Transverse colon (tissue), 4 donors: ENCODE measurements at regions not wholly inside any gene's neighbourhood (a gene's known extent, or its start where the extent isn't known, plus 50 kb on each side); places are given as distances from the start of the nearest gene placed in this dataset.

ENCODE experiments used
- POLR2AphosphoS5 ChIP-seq, 3 donors: sonication (generic); formaldehyde crosslinking; IDR thresholded peaks; one replicate each; pipeline ENCODE4 v1.6.1; 2016; ENCODE audit warnings: antibody characterized with exemption in 3 of 3
- TF ChIP-seq, protein P1 (sequence below), 5 experiments: fragments of 200-600 bp in 3 of 5; fragments of 450-650 bp in 2 of 5; sonication (generic) in 3 of 5; IDR thresholded peaks; 1 replicate in 2 of 5; 2 replicates in 3 of 5; pipeline ENCODE4 v1.5.1; 2016 to 2017; ENCODE audit warnings: antibody characterized with exemption in 5 of 5, inconsistent platforms in 3 of 5, mild to moderate bottlenecking in 2 of 5, moderate library complexity in 1 of 5

DNA sequence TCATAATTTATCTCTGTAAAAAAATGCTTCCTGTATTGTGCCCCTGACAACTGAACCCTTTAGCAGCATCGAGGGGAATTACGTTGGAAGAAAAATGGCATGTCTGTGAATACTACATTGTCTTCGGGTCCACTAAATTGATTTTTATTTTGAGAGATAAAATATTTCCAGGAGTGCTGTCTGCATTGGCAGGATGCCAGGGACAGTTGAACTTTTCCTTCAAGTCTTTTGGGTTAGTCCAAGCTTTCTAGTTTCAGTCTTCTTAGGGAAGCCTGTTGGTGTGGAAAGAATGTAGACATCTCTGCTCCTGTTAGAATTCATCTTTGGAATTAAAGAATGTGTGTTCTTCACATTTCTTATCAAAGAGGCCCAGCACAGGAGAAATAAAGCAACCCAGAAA lies 557.9 kb downstream of the TMEM114 start:
- TF ChIP-seq, protein P1, sequence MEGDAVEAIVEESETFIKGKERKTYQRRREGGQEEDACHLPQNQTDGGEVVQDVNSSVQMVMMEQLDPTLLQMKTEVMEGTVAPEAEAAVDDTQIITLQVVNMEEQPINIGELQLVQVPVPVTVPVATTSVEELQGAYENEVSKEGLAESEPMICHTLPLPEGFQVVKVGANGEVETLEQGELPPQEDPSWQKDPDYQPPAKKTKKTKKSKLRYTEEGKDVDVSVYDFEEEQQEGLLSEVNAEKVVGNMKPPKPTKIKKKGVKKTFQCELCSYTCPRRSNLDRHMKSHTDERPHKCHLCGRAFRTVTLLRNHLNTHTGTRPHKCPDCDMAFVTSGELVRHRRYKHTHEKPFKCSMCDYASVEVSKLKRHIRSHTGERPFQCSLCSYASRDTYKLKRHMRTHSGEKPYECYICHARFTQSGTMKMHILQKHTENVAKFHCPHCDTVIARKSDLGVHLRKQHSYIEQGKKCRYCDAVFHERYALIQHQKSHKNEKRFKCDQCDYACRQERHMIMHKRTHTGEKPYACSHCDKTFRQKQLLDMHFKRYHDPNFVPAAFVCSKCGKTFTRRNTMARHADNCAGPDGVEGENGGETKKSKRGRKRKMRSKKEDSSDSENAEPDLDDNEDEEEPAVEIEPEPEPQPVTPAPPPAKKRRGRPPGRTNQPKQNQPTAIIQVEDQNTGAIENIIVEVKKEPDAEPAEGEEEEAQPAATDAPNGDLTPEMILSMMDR (IDR thresholded peaks at IDR 0.05): no peak
- no peak for TF ChIP-seq POLR2AphosphoS5 (IDR thresholded peaks at IDR 0.05)
